Keratinocyte (primary cell): ENCODE measurements at regions not wholly inside any gene's neighbourhood (a gene's known extent, or its start where the extent isn't known, plus 50 kb on each side); places are given as distances from the start of the nearest gene placed in this dataset.

Experiments used
- DNase-seq: peaks from one replicate; pipeline ENCODE4 v3.0.0-alpha.2; 2011; ENCODE audit warnings: low read depth, missing footprints, low spot score
- FAIRE-seq: peaks from 2 replicates; lab custom pipeline; 2011; peaks lifted over from hg19 to GRCh38; lab: Jason Lieb, UNC
- H2AFZ ChIP-seq: 2 replicates; pipeline ENCODE4 v1.6.0; 2012; ENCODE audit warnings: low read length, control low read depth, inconsistent platforms; ENCODE audit not compliant: control insufficient read depth
- H3K27ac ChIP-seq: 2 replicates; pipeline ENCODE4 v1.5.1; 2011; ENCODE audit warnings: low read length; ENCODE audit not compliant: control insufficient read depth, insufficient read depth
- H3K27me3 ChIP-seq: 3 replicates; pipeline ENCODE4 v1.6.0; 2011; ENCODE audit warnings: low read length; ENCODE audit not compliant: control insufficient read depth, insufficient read depth; ENCODE audit errors: extremely low read depth
- H3K36me3 ChIP-seq, 2 experiments: 2 replicates in 1 of 2; 3 replicates in 1 of 2; pipeline ENCODE4 v1.5.1; 2011; ENCODE audit warnings: low read length in 2 of 2, mild to moderate bottlenecking in 1 of 2; ENCODE audit not compliant: control insufficient read depth in 2 of 2, insufficient read depth in 2 of 2; ENCODE audit errors: extremely low read depth in 1 of 2
- H3K4me1 ChIP-seq: 3 replicates; pipeline ENCODE4 v1.5.1; 2011; ENCODE audit warnings: low read length; ENCODE audit not compliant: control insufficient read depth, insufficient read depth; ENCODE audit errors: extremely low read depth
- H3K4me2 ChIP-seq: 3 replicates; pipeline ENCODE4 v1.6.0; 2011; ENCODE audit warnings: low read depth, low read length; ENCODE audit not compliant: control insufficient read depth, insufficient read depth; ENCODE audit errors: extremely low read depth
- H3K4me3 ChIP-seq, 3 experiments: fragments of 200-600 bp in 1 of 3; sonication (generic) in 1 of 3; 2 replicates in 2 of 3; 3 replicates in 1 of 3; pipeline ENCODE4 v1.5.1; 2011 to 2016; ENCODE audit warnings: low read length in 3 of 3, mild to moderate bottlenecking in 3 of 3, control low read depth in 2 of 3, inconsistent platforms in 1 of 3, low read depth in 1 of 3, mixed read lengths in 1 of 3, mixed run types in 1 of 3, moderate library complexity in 1 of 3; ENCODE audit not compliant: control insufficient read depth in 2 of 3, insufficient read depth in 2 of 3; ENCODE audit errors: extremely low read depth in 1 of 3
- H3K79me2 ChIP-seq: 2 replicates; pipeline ENCODE4 v1.6.0; 2012; ENCODE audit warnings: low read length; ENCODE audit not compliant: control insufficient read depth, insufficient read depth
- H3K9ac ChIP-seq: 3 replicates; pipeline ENCODE4 v1.6.0; 2011; ENCODE audit warnings: low read length; ENCODE audit not compliant: control insufficient read depth, insufficient read depth; ENCODE audit errors: extremely low read depth
- H3K9me1 ChIP-seq: 3 replicates; pipeline ENCODE4 v1.6.0; 2011; ENCODE audit warnings: low read length; ENCODE audit not compliant: control insufficient read depth, insufficient read depth; ENCODE audit errors: extremely low read depth
- H3K9me3 ChIP-seq: 2 replicates; pipeline ENCODE4 v1.5.1; 2012; ENCODE audit warnings: low read depth, low read length; ENCODE audit not compliant: control insufficient read depth
- H4K20me1 ChIP-seq: 3 replicates; pipeline ENCODE4 v1.6.0; 2011; ENCODE audit warnings: low read length; ENCODE audit not compliant: control insufficient read depth, insufficient read depth; ENCODE audit errors: extremely low read depth
- EZH2 ChIP-seq: IDR thresholded peaks from one replicate; pipeline ENCODE4 v1.6.1; 2012; ENCODE audit warnings: inconsistent platforms, mild to moderate bottlenecking, low read length, moderate library complexity
- dilution Hi-C: fragments of 300-500 bp; cut with MboI; formaldehyde crosslinking; loops from one replicate; pipeline ENCODE4 v1.7.0; 2020; ENCODE audit warnings: low sequenced_read_pairs; ENCODE audit not compliant: extremely low pct_ligation_motif_present
- TF ChIP-seq, protein P1 (sequence below), 3 experiments: IDR thresholded peaks in 1 of 3; conservative IDR thresholded peaks in 1 of 3; optimal IDR thresholded peaks in 1 of 3; 2 replicates in 2 of 3; 3 replicates in 1 of 3; pipeline versions ENCODE3 to v1.5.1; 2011; ENCODE audit warnings: low read length in 3 of 3, mild to moderate bottlenecking in 3 of 3, moderate library complexity in 2 of 3, control low read depth in 1 of 3, inconsistent platforms in 1 of 3; ENCODE audit not compliant: insufficient read depth in 2 of 3; ENCODE audit errors: extremely low read depth in 1 of 3

DNA sequence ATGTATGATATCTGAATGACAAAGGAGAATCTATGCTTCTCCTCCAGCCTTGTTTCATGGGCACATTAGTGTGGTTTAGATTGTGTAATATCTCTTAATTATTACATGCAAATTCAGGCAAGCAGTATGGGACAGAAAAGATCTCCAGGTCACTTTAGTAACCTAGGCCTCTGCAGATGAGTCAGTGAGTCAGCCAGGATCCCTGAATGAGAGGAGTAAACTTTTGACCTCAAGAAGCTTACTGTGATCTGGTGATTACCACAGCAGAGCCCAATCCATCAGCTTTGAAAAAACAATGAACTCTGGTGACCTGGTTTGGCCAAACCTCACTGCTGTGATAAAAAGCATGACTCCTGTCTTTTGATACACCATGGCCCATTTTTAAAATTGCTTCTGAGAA, 107.8 kb downstream of the LRRN1 start:
- H2AFZ ChIP-seq, result no peak overlapping the region
- no peak for TF ChIP-seq EZH2
- TF ChIP-seq, protein P1, sequence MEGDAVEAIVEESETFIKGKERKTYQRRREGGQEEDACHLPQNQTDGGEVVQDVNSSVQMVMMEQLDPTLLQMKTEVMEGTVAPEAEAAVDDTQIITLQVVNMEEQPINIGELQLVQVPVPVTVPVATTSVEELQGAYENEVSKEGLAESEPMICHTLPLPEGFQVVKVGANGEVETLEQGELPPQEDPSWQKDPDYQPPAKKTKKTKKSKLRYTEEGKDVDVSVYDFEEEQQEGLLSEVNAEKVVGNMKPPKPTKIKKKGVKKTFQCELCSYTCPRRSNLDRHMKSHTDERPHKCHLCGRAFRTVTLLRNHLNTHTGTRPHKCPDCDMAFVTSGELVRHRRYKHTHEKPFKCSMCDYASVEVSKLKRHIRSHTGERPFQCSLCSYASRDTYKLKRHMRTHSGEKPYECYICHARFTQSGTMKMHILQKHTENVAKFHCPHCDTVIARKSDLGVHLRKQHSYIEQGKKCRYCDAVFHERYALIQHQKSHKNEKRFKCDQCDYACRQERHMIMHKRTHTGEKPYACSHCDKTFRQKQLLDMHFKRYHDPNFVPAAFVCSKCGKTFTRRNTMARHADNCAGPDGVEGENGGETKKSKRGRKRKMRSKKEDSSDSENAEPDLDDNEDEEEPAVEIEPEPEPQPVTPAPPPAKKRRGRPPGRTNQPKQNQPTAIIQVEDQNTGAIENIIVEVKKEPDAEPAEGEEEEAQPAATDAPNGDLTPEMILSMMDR (optimal IDR thresholded peaks at IDR 0.05 in 1 of 3, IDR thresholded peaks at IDR 0.05 in 1 of 3, conservative IDR thresholded peaks at IDR 0.05 in 1 of 3; ENCODE audit: extremely low read depth in 1 of 3, insufficient read depth in 2 of 3, low read length in 3 of 3), result no peak
- dilution Hi-C loops, result no loop called here
- H3K4me2 ChIP-seq, result no peak overlapping the region
- H3K4me1 ChIP-seq, result no peaks in the 10 kb centered on the region
- DNase-seq (no peak), FAIRE-seq (no peak)
- no peak overlapping the region for H3K27ac ChIP-seq
- H3K9me3 ChIP-seq, result no peaks in the 10 kb centered on the region
- H3K9ac ChIP-seq, result no peak overlapping the region
- H3K4me3 ChIP-seq, result no peak overlapping the region
- H3K79me2 ChIP-seq, result no peaks in the 10 kb centered on the region
- no peaks in the 10 kb centered on the region for H3K9me1 ChIP-seq
- H3K27me3 ChIP-seq, result no peaks in the 10 kb centered on the region
- H4K20me1 ChIP-seq, result no peaks in the 10 kb centered on the region
- H3K36me3 ChIP-seq, result no peaks in the 10 kb centered on the region

- H3K4me3 ChIP-seq, result no peak overlapping the region
- dilution Hi-C loops, result no loop called here
- no peak overlapping the region for H3K9ac ChIP-seq
- H3K27ac ChIP-seq, result no peak overlapping the region
- H3K4me1 ChIP-seq, result no peaks in the 10 kb centered on the region
- no peaks in the 10 kb centered on the region for H3K36me3 ChIP-seq
- no peak for TF ChIP-seq EZH2
- TF ChIP-seq, protein P1 (optimal IDR thresholded peaks at IDR 0.05 in 1 of 3, IDR thresholded peaks at IDR 0.05 in 1 of 3, conservative IDR thresholded peaks at IDR 0.05 in 1 of 3; ENCODE audit: extremely low read depth in 1 of 3, insufficient read depth in 2 of 3, low read length in 3 of 3), result no peak
- H3K79me2 ChIP-seq, result no peaks in the 10 kb centered on the region
- H3K4me2 ChIP-seq, result no peak overlapping the region
- H4K20me1 ChIP-seq, result no peaks in the 10 kb centered on the region
- no peaks in the 10 kb centered on the region for H3K27me3 ChIP-seq
- no peaks in the 10 kb centered on the region for H3K9me3 ChIP-seq
- no peaks in the 10 kb centered on the region for H3K9me1 ChIP-seq
- FAIRE-seq (no peak), DNase-seq (no peak)
- H2AFZ ChIP-seq, result no peak overlapping the region
These were observed 119.5 kb downstream of the LRRN1 start for GRCh38 chr3:3918763-3919162.
